IMR-90 (cell line): ENCODE measurements at regions not wholly inside any gene's neighbourhood (a gene's known extent, or its start where the extent isn't known, plus 50 kb on each side); places are given as distances from the start of the nearest gene placed in this dataset.

Source experiments
- ATAC-seq: fragments of 200-7000 bp; cut with Tn5 transposase; 2 replicates; pipeline ENCODE4 v1.9.1; 2020; ENCODE audit warnings: low read depth, mild to moderate bottlenecking, moderate library complexity
- BruUV-seq: library from RNA; stranded (reverse); fragments of 400-500 nt; replicated peaks from 2 replicates; lab custom pipeline; 2021; lab: Mats Ljungman, UMichigan
- CTCF ChIA-PET: fragments of 300-600 bp; formaldehyde crosslinking; extraction: SDS; loops from one replicate; lab custom pipeline; 2021; ENCODE audit warnings: antibody characterized with exemption; lab: Yijun Ruan, JAX
- POLR2A ChIA-PET: fragments of 300-600 bp; sonication (Branson Sonifier 250); formaldehyde crosslinking; loops from one replicate; lab custom pipeline; 2022; ENCODE audit warnings: antibody characterized with exemption; ENCODE audit not compliant: unreplicated experiment; lab: Charles Lee
- DNase-seq: peaks from one replicate; pipeline ENCODE4 v3.0.0; 2013
- H2AFZ ChIP-seq: replicated peaks from 2 replicates; pipeline ENCODE3; 2013; ENCODE audit warnings: low read length, mild to moderate bottlenecking; ENCODE audit not compliant: poor library complexity
- H2AK5ac ChIP-seq: 2 replicates; pipeline ENCODE4 v1.6.1; 2013; ENCODE audit warnings: low read depth, low read length, inconsistent platforms
- H2AK9ac ChIP-seq: replicated peaks from 2 replicates; pipeline ENCODE3; 2013; ENCODE audit warnings: mild to moderate bottlenecking, low read depth, low read length, moderate library complexity; ENCODE audit not compliant: poor library complexity
- H2BK120ac ChIP-seq: 2 replicates; pipeline ENCODE4 v1.6.1; 2013; ENCODE audit warnings: low read depth, low read length, inconsistent platforms
- H2BK15ac ChIP-seq: 3 replicates; pipeline ENCODE4 v1.6.1; 2013; ENCODE audit warnings: low read depth, low read length, inconsistent platforms
- H2BK20ac ChIP-seq: 2 replicates; pipeline ENCODE4 v1.6.1; 2013; ENCODE audit warnings: low read depth, mild to moderate bottlenecking, inconsistent platforms, low read length, moderate library complexity
- H2BK5ac ChIP-seq: 2 replicates; pipeline ENCODE4 v1.6.1; 2013; ENCODE audit warnings: mild to moderate bottlenecking, low read depth, low read length, inconsistent platforms; ENCODE audit not compliant: poor library complexity, severe bottlenecking
- H3K14ac ChIP-seq: replicated peaks from 2 replicates; pipeline ENCODE4 v1.6.1; 2013; ENCODE audit warnings: low read depth, low read length, inconsistent platforms
- H3K18ac ChIP-seq: 2 replicates; pipeline ENCODE4 v1.6.1; 2013; ENCODE audit warnings: low read depth, low read length, control low read depth
- H3K23ac ChIP-seq: 2 replicates; pipeline ENCODE4 v1.6.1; 2013; ENCODE audit warnings: low read depth, low read length, inconsistent platforms
- H3K27ac ChIP-seq: 2 replicates; pipeline ENCODE4 v1.5.1; 2013; ENCODE audit warnings: mild to moderate bottlenecking, control low read depth, low read length; ENCODE audit not compliant: insufficient read depth
- H3K27me3 ChIP-seq: 2 replicates; pipeline ENCODE4 v1.6.1; 2013; ENCODE audit warnings: low read length; ENCODE audit not compliant: control insufficient read depth, insufficient read depth
- H3K36me3 ChIP-seq: 2 replicates; pipeline ENCODE4 v1.6.1; 2013; ENCODE audit warnings: low read length, mixed read lengths; ENCODE audit not compliant: control insufficient read depth, insufficient read depth
- H3K4ac ChIP-seq: 2 replicates; pipeline ENCODE4 v1.6.1; 2013; ENCODE audit warnings: low read depth, low read length, inconsistent platforms
- H3K4me1 ChIP-seq: 2 replicates; pipeline ENCODE4 v1.6.1; 2013; ENCODE audit warnings: low read length, mixed read lengths; ENCODE audit not compliant: control insufficient read depth, insufficient read depth
- H3K4me2 ChIP-seq: 2 replicates; pipeline ENCODE4 v1.6.1; 2013; ENCODE audit warnings: low read depth, mild to moderate bottlenecking, control low read depth, low read length, moderate library complexity
- H3K4me3 ChIP-seq: 2 replicates; pipeline ENCODE4 v1.5.1; 2013; ENCODE audit warnings: low read depth, mild to moderate bottlenecking, control low read depth, low read length, moderate library complexity; ENCODE audit not compliant: insufficient read depth
- H3K56ac ChIP-seq: 2 replicates; pipeline ENCODE4 v1.6.1; 2013; ENCODE audit warnings: low read length, inconsistent platforms; ENCODE audit not compliant: insufficient read depth; ENCODE audit errors: extremely low read depth
- H3K79me1 ChIP-seq, 2 experiments: 2 replicates each; pipeline ENCODE4 v1.6.1; 2013; ENCODE audit warnings: low read length in 2 of 2, inconsistent platforms in 1 of 2, low read depth in 1 of 2
- H3K9ac ChIP-seq: 2 replicates; pipeline ENCODE4 v1.6.1; 2013; ENCODE audit warnings: low read depth, low read length, control low read depth
- H3K9me1 ChIP-seq: 2 replicates; pipeline ENCODE4 v1.6.1; 2013; ENCODE audit warnings: low read length, inconsistent platforms; ENCODE audit not compliant: insufficient read depth
- H3K9me3 ChIP-seq: 2 replicates; pipeline ENCODE4 v1.6.1; 2013; ENCODE audit warnings: low read length; ENCODE audit not compliant: control insufficient read depth, insufficient read depth
- H4K20me1 ChIP-seq: 2 replicates; pipeline ENCODE4 v1.6.1; 2013; ENCODE audit warnings: low read length, inconsistent platforms; ENCODE audit not compliant: insufficient read depth
- H4K5ac ChIP-seq: 2 replicates; pipeline ENCODE4 v1.6.1; 2013; ENCODE audit warnings: mild to moderate bottlenecking, low read depth, low read length, control low read depth
- H4K8ac ChIP-seq, 2 experiments: 2 replicates each; pipeline ENCODE4 v1.6.1; 2013; ENCODE audit warnings: low read depth in 2 of 2, low read length in 2 of 2, control low read depth in 1 of 2, inconsistent platforms in 1 of 2
- H4K91ac ChIP-seq: 2 replicates; pipeline ENCODE4 v1.6.1; 2013; ENCODE audit warnings: low read depth, low read length, inconsistent platforms; ENCODE audit not compliant: insufficient read depth
- BHLHE40 ChIP-seq: fragments of 150-350 bp; IDR thresholded peaks from 2 replicates; pipeline ENCODE4 v1.6.1; 2016; ENCODE audit warnings: mild to moderate bottlenecking, low read depth, low read length
- CEBPB ChIP-seq: IDR thresholded peaks from 2 replicates; pipeline ENCODE4 v1.6.1; 2012; ENCODE audit warnings: low read depth, low read length, improper control_type of control experiment
- FOS ChIP-seq: fragments of 150-350 bp; IDR thresholded peaks from 2 replicates; pipeline ENCODE4 v1.6.1; 2016; ENCODE audit warnings: low read depth, low read length
- MAFK ChIP-seq: IDR thresholded peaks from 2 replicates; pipeline ENCODE4 v1.6.1; 2012; ENCODE audit warnings: low read depth, low read length, improper control_type of control experiment
- MAZ ChIP-seq: IDR thresholded peaks from 2 replicates; pipeline ENCODE4 v1.6.1; 2012; ENCODE audit warnings: low read depth, mild to moderate bottlenecking, low read length, improper control_type of control experiment, moderate library complexity, borderline replicate concordance
- WGBS, 2 experiments: methylation state at CpG; one replicate each; pipeline versions ENCODE4 v1.1.5 to v1.1.7; 2013; ENCODE audit warnings: missing lambda C conversion rate in 2 of 2; ENCODE audit not compliant: insufficient read length in 1 of 2; ENCODE audit errors: extremely low coverage in 2 of 2; 5-methylcytosine and 5-hydroxymethylcytosine counted together
- dilution Hi-C: fragments of 300-500 bp; cut with HindIII; formaldehyde crosslinking; loops from one replicate; pipeline ENCODE4 v1.14.3; 2018; ENCODE audit warnings: low sequenced_read_pairs; ENCODE audit not compliant: unreplicated experiment
- in situ Hi-C: fragments of 300-500 bp; cut with MboI; formaldehyde crosslinking; loops from 3 replicates; pipeline ENCODE4 v1.14.3; 2019; ENCODE audit warnings: low sequenced_read_pairs, inconsistent platforms, mixed read lengths
- intact Hi-C: fragments of 100-400 bp; cut with micrococcal nuclease; formaldehyde crosslinking; loops from 2 replicates; pipeline ENCODE4 v1.10.0; 2022
- TF ChIP-seq, protein P1 (sequence below): fragments of 150-350 bp; IDR thresholded peaks from 2 replicates; pipeline ENCODE4 v1.6.1; 2016; ENCODE audit warnings: low read depth, mild to moderate bottlenecking, low read length, moderate library complexity, borderline replicate concordance

DNA sequence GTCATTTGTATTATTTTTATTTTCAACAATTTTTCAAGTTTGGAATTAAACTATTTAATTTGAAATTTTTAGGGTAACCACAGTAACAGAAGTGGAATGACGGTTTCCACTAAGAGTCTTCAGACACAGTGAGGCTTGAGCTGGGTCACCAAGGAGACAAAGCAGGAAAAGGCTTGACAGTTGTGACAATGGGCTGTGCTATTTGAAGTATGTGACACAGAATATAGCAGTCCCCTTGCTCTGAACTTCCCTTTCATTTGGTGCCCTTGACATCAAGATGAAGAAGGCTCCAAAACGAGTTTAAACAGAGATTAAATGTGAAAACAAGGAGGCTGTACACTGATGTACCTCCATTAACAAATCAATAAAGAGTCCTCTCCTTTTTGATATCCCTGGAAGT is 265.4 kb upstream of the DLGAP1 start:
- Histone ChIP-seq H3K9me1 (no peaks in the 10 kb centered on the region), H4K8ac (no peak overlapping the region), H3K4me1 (no peaks in the 10 kb centered on the region), H2AK9ac (no peak overlapping the region), H2BK15ac (no peak overlapping the region), H3K23ac (no peak overlapping the region), H3K9ac (no peak overlapping the region), H3K79me1 (no peaks in the 10 kb centered on the region), H4K20me1 (no peaks in the 10 kb centered on the region), H3K27ac (no peak overlapping the region), H2AK5ac (no peak overlapping the region), H3K36me3 (no peaks in the 10 kb centered on the region), H2AFZ (no peak overlapping the region), H2BK20ac (no peak overlapping the region), H3K4ac (no peak overlapping the region), H4K5ac (no peak overlapping the region), H3K27me3 (no peaks in the 10 kb centered on the region), H2BK120ac (no peak overlapping the region), H3K18ac (no peak overlapping the region), H4K91ac (no peak overlapping the region), H3K56ac (no peak overlapping the region), H3K4me2 (no peak overlapping the region), H3K9me3 (peaks cover 3% of the 10 kb centered on the region; the same call in 1 of the 2 replicates), H3K14ac (no peak overlapping the region), H2BK5ac (no peak overlapping the region), H3K4me3 (no peak overlapping the region)
- dilution Hi-C loops, result no loop called here
- intact Hi-C loops, result no loop called here
- in situ Hi-C loops, result no loop called here
- WGBS, 2 experiments, result no CpG with 5 or more reads among the region's 2 CpGs
- DNase-seq (no peak), ATAC-seq (no peak)
- ChIA-PET POLR2A (no interaction called here), CTCF (no interaction called here)
- BruUV-seq, result no TSS peak
- TF ChIP-seq BHLHE40 (no peak), MAFK (no peak), MAZ (no peak), CEBPB (no peak), FOS (no peak)
- TF ChIP-seq, protein P1, sequence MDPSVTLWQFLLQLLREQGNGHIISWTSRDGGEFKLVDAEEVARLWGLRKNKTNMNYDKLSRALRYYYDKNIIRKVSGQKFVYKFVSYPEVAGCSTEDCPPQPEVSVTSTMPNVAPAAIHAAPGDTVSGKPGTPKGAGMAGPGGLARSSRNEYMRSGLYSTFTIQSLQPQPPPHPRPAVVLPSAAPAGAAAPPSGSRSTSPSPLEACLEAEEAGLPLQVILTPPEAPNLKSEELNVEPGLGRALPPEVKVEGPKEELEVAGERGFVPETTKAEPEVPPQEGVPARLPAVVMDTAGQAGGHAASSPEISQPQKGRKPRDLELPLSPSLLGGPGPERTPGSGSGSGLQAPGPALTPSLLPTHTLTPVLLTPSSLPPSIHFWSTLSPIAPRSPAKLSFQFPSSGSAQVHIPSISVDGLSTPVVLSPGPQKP, result no peak
